ENCODE measurements at regions not wholly inside any gene's neighbourhood (a gene's known extent, or its start where the extent isn't known, plus 50 kb on each side); places are given as distances from the start of the nearest gene placed in this dataset.

DNA sequence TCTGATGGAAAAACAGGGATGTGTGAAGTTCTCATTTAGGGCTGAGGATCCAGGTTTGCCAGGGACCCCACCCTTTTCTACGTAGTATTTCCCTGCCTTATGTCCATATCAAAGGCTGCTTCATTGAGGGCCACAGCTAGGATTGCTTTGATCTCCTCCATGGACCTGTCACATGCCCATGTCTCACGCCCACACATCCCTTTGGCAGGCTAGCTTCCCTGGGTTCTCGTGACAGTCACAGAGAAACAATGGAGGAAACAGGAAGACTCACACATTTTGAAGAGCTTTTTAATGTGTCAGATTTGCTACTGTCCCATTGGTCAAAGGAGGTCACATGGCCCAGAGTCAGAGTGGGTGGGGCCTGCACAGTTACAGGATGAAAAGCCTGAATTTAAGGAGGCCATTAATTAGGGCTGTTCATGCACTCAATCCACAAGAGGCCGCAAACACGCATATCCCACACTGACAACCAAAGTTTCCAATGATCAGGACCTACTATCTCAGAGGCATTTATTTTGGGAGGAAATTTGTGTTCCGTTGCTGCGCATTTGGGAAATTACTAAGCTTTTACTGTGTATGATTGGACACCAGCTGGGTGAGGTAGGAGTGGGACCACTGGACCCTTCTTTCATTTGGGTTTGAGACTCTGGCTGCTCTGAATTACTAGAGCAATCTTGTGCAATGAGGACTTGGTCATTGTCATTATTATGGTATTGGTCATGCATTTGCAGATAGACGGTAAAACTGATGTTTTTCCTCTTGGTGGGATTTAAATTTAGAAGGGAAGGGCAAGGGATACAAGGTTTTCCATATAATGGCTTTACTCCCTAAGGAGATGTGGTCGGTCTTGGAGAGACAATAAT lies 266.2 kb downstream of the KTN1 start (continued):
- TF ChIP-seq, protein P1, sequence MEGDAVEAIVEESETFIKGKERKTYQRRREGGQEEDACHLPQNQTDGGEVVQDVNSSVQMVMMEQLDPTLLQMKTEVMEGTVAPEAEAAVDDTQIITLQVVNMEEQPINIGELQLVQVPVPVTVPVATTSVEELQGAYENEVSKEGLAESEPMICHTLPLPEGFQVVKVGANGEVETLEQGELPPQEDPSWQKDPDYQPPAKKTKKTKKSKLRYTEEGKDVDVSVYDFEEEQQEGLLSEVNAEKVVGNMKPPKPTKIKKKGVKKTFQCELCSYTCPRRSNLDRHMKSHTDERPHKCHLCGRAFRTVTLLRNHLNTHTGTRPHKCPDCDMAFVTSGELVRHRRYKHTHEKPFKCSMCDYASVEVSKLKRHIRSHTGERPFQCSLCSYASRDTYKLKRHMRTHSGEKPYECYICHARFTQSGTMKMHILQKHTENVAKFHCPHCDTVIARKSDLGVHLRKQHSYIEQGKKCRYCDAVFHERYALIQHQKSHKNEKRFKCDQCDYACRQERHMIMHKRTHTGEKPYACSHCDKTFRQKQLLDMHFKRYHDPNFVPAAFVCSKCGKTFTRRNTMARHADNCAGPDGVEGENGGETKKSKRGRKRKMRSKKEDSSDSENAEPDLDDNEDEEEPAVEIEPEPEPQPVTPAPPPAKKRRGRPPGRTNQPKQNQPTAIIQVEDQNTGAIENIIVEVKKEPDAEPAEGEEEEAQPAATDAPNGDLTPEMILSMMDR (conservative IDR thresholded peaks at IDR 0.05; ENCODE audit: low read depth in 2 of 2), result no peak
- no peak for TF ChIP-seq ZNF331 (CRISPR knock-in tag; IDR thresholded peaks at IDR 0.05; ENCODE audit: low read depth)
- TF ChIP-seq, protein P2, sequence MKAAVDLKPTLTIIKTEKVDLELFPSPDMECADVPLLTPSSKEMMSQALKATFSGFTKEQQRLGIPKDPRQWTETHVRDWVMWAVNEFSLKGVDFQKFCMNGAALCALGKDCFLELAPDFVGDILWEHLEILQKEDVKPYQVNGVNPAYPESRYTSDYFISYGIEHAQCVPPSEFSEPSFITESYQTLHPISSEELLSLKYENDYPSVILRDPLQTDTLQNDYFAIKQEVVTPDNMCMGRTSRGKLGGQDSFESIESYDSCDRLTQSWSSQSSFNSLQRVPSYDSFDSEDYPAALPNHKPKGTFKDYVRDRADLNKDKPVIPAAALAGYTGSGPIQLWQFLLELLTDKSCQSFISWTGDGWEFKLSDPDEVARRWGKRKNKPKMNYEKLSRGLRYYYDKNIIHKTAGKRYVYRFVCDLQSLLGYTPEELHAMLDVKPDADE (IDR thresholded peaks at IDR 0.05), result no peak
- no peak for TF ChIP-seq EZH2phosphoT487 (IDR thresholded peaks at IDR 0.05; ENCODE audit: unreplicated experiment)
- no peak for TF ChIP-seq CREB1 (CRISPR knock-in tag; IDR thresholded peaks at IDR 0.05; ENCODE audit: low read depth)
- TF ChIP-seq JUNB (IDR thresholded peaks at IDR 0.05; ENCODE audit: unreplicated experiment), result no peak
- no peak for TF ChIP-seq ZNF114 (CRISPR knock-in tag; IDR thresholded peaks at IDR 0.05)

DNA sequence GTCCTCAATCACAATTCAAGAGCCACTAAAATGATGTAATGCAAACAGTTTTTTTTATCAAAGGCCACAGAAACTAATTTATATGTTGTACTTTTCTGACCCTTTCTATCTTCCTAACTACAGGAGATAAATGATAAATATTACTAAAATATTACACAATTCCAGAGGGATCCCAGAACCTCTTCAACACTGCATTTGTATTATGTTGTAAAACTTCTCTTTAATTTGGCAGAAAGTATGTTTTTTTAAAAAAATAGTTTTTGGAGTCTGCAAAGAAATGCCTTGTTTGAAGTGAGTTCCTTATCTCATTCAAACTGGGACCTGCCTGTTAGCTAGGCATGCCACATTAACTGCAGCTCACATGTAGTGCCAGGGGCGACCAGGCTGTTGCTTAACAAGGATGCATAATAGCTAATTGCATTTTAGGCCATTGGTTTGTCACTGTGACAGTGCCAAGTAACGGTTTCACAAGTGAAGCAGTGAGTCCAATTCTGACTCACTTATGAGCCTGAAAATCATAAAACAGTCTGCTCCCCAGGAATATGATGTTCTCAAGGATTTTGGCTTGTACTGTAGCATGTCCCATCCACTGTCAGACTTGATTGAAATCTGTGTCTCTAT lies 266.9 kb downstream of the KTN1 start:
- no peak for DNase-seq (ENCODE audit: low spot score)
- no peak for ATAC-seq

More for the DNA sequence above, 266.9 kb downstream of the KTN1 start:
- H4K20me1 ChIP-seq (replicated peaks; ENCODE audit: insufficient read depth), result no peaks in the 10 kb centered on the region
- H3K27ac ChIP-seq (ENCODE audit: low read depth), result no peak overlapping the region
- no peaks in the 10 kb centered on the region for H3K79me2 ChIP-seq (replicated peaks; ENCODE audit: insufficient read depth)
- no peaks in the 10 kb centered on the region for H3K36me3 Mint-ChIP-seq (ENCODE audit: low read depth)
- H3F3A ChIP-seq (replicated peaks; ENCODE audit: low read depth), result no peaks in the 10 kb centered on the region
- peaks cover 4% of the 10 kb centered on the region for H3K27me3 Mint-ChIP-seq (ENCODE audit: insufficient read depth, low read depth, poor library complexity)
- H3K27me3 ChIP-seq (ENCODE audit: insufficient read depth), result no peaks in the 10 kb centered on the region
- TF ChIP-seq, protein P3, sequence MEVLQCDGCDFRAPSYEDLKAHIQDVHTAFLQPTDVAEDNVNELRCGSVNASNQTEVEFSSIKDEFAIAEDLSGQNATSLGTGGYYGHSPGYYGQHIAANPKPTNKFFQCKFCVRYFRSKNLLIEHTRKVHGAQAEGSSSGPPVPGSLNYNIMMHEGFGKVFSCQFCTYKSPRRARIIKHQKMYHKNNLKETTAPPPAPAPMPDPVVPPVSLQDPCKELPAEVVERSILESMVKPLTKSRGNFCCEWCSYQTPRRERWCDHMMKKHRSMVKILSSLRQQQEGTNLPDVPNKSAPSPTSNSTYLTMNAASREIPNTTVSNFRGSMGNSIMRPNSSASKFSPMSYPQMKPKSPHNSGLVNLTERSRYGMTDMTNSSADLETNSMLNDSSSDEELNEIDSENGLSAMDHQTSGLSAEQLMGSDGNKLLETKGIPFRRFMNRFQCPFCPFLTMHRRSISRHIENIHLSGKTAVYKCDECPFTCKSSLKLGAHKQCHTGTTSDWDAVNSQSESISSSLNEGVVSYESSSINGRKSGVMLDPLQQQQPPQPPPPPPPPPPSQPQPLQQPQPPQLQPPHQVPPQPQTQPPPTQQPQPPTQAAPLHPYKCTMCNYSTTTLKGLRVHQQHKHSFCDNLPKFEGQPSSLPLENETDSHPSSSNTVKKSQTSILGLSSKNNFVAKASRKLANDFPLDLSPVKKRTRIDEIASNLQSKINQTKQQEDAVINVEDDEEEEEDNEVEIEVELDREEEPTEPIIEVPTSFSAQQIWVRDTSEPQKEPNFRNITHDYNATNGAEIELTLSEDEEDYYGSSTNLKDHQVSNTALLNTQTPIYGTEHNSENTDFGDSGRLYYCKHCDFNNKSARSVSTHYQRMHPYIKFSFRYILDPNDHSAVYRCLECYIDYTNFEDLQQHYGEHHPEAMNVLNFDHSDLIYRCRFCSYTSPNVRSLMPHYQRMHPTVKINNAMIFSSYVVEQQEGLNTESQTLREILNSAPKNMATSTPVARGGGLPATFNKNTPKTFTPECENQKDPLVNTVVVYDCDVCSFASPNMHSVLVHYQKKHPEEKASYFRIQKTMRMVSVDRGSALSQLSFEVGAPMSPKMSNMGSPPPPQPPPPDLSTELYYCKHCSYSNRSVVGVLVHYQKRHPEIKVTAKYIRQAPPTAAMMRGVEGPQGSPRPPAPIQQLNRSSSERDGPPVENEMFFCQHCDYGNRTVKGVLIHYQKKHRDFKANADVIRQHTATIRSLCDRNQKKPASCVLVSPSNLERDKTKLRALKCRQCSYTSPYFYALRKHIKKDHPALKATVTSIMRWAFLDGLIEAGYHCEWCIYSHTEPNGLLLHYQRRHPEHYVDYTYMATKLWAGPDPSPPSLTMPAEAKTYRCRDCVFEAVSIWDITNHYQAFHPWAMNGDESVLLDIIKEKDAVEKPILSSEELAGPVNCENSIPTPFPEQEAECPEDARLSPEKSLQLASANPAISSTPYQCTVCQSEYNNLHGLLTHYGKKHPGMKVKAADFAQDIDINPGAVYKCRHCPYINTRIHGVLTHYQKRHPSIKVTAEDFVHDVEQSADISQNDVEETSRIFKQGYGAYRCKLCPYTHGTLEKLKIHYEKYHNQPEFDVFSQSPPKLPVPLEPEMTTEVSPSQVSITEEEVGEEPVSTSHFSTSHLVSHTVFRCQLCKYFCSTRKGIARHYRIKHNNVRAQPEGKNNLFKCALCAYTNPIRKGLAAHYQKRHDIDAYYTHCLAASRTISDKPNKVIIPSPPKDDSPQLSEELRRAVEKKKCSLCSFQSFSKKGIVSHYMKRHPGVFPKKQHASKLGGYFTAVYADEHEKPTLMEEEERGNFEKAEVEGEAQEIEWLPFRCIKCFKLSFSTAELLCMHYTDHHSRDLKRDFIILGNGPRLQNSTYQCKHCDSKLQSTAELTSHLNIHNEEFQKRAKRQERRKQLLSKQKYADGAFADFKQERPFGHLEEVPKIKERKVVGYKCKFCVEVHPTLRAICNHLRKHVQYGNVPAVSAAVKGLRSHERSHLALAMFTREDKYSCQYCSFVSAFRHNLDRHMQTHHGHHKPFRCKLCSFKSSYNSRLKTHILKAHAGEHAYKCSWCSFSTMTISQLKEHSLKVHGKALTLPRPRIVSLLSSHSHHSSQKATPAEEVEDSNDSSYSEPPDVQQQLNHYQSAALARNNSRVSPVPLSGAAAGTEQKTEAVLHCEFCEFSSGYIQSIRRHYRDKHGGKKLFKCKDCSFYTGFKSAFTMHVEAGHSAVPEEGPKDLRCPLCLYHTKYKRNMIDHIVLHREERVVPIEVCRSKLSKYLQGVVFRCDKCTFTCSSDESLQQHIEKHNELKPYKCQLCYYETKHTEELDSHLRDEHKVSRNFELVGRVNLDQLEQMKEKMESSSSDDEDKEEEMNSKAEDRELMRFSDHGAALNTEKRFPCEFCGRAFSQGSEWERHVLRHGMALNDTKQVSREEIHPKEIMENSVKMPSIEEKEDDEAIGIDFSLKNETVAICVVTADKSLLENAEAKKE (CRISPR knock-in tag; IDR thresholded peaks at IDR 0.05), result no peak
- TF ChIP-seq STAT1 (IDR thresholded peaks at IDR 0.05; ENCODE audit: unreplicated experiment) (no peak), EZH2 (IDR thresholded peaks at IDR 0.05; ENCODE audit: low read depth, unreplicated experiment) (no peak)
- H3K4me3 Mint-ChIP-seq, result no peak overlapping the region
- peaks cover 6% of the 10 kb centered on the region for H3K9me3 Mint-ChIP-seq
- no peaks in the 10 kb centered on the region for H3K36me3 ChIP-seq (ENCODE audit: insufficient read depth)
- no peak overlapping the region for H3K27ac Mint-ChIP-seq
- H3K9me2 ChIP-seq (ENCODE audit: insufficient read depth), result peaks cover 13% of the 10 kb centered on the region; the same call in 1 of the 2 replicates
- no peak overlapping the region for H3K4me3 ChIP-seq
- H3K4me1 ChIP-seq (ENCODE audit: insufficient read depth), result no peaks in the 10 kb centered on the region
- no peaks in the 10 kb centered on the region for H3K4me1 Mint-ChIP-seq
- H3K4me2 ChIP-seq, result no peak overlapping the region
- H2AFZ ChIP-seq, result no peak overlapping the region

Measured in GM23338 (cell line).